Endothelial cell of umbilical vein (primary cell): ENCODE measurements at regions not wholly inside any gene's neighbourhood (a gene's known extent, or its start where the extent isn't known, plus 50 kb on each side); places are given as distances from the start of the nearest gene placed in this dataset.

Experiments
- CTCF ChIP-seq, 2 donors: IDR thresholded peaks; 1 replicate in 1 of 2; 2 replicates in 1 of 2; pipeline ENCODE4 v1.5.1; 2011; ENCODE audit warnings: low read length in 2 of 2, mild to moderate bottlenecking in 2 of 2, moderate library complexity in 2 of 2, control low read depth in 1 of 2, inconsistent platforms in 1 of 2, low read depth in 1 of 2; ENCODE audit not compliant: insufficient read depth in 1 of 2; ENCODE audit errors: extremely low read depth in 1 of 2
- EZH2 ChIP-seq: IDR thresholded peaks from 2 replicates; pipeline ENCODE4 v1.6.1; 2012; ENCODE audit warnings: borderline replicate concordance, low read depth, mild to moderate bottlenecking, moderate library complexity, low read length, inconsistent platforms; ENCODE audit not compliant: severe bottlenecking
- MYC ChIP-seq: IDR thresholded peaks from one replicate; pipeline ENCODE4 v1.6.1; 2011; ENCODE audit warnings: mild to moderate bottlenecking, low read depth, low read length
- POLR2A ChIP-seq: IDR thresholded peaks from 2 replicates; pipeline ENCODE4 v1.6.1; 2012; ENCODE audit warnings: low read depth, mild to moderate bottlenecking, control low read depth, low read length

GRCh38 chr4:93888768-93889167 is 60.2 kb downstream of the ATOH1 start:
- TF ChIP-seq CTCF (IDR thresholded peaks at IDR 0.05; ENCODE audit: extremely low read depth in 1 of 2, insufficient read depth in 1 of 2, low read depth in 1 of 2, low read length in 2 of 2) (no peak), MYC (no peak), POLR2A (no peak), EZH2 (no peak)
